ENCODE measurements at regions not wholly inside any gene's neighbourhood (a gene's known extent, or its start where the extent isn't known, plus 50 kb on each side); places are given as distances from the start of the nearest gene placed in this dataset.

GRCh38 chr1:102191723-102192122 is 195.0 kb upstream of the OLFM3 start:
- 24 to 37% (median 30%) methylated on average over 2 of the region's 2 CpGs for WGBS, 4 donors
- peak in 2 of 5 donors; percentile 8 to 25 for DNase-seq

GRCh38 chr1:102190429-102190828 is 193.7 kb upstream of the OLFM3 start:
- intact Hi-C loops (cut with DNase I), result loop anchor here (2.0 to 10.0 kb wide), 5 partner anchors 266 to 673 kb away; no protein-coding TSS in a partner anchor

More at GRCh38 chr1:102191723-102192122, 195.0 kb upstream of the OLFM3 start:
- Histone ChIP-seq H3K27ac (no peak overlapping the region), H3K4me1 (no peaks in the 10 kb centered on the region), H3K36me3 (no peaks in the 10 kb centered on the region), H3K9me3 (no peaks in the 10 kb centered on the region), H3K4me3 (no peak overlapping the region), H3K27me3 (no peaks in the 10 kb centered on the region)
- intact Hi-C loops (cut with DNase I), result loop anchor here (1.0 to 10.0 kb wide), 6 partner anchors 267 to 674 kb away; no protein-coding TSS in a partner anchor
- TF ChIP-seq CTCF (IDR thresholded peaks at IDR 0.05) (peak in 11 of 12 donors; percentile 5 to 57 (median 34)), POLR2A (IDR thresholded peaks at IDR 0.05) (no peak)
- ATAC-seq, result peak in 3 of 4 donors; percentile 67 to 85 (median 74)

GRCh38 chr1:102186536-102186935 is 189.8 kb upstream of the OLFM3 start:
- Histone ChIP-seq H3K27ac (no peak overlapping the region), H3K36me3 (no peaks in the 10 kb centered on the region), H3K27me3 (no peaks in the 10 kb centered on the region), H3K4me1 (no peaks in the 10 kb centered on the region), H3K4me3 (no peak overlapping the region), H3K9me3 (no peaks in the 10 kb centered on the region)
- TF ChIP-seq CTCF (IDR thresholded peaks at IDR 0.05), result no peak
- no peak for TF ChIP-seq POLR2A (IDR thresholded peaks at IDR 0.05)
- intact Hi-C loops (cut with DNase I), result no loop called here
- ATAC-seq, result no peak
- WGBS, 4 donors, result 51 to 63% (median 57%) methylated on average over 2 of the region's 2 CpGs
- no peak for DNase-seq

More at GRCh38 chr1:102190429-102190828, 193.7 kb upstream of the OLFM3 start:
- Histone ChIP-seq H3K36me3 (no peaks in the 10 kb centered on the region), H3K27me3 (no peaks in the 10 kb centered on the region), H3K9me3 (no peaks in the 10 kb centered on the region), H3K27ac (no peak overlapping the region), H3K4me1 (no peaks in the 10 kb centered on the region), H3K4me3 (no peak overlapping the region)
- ATAC-seq, result no peak
- 38 to 49% (median 40%) methylated on average over 1 of the region's 1 CpG for WGBS, 4 donors
- TF ChIP-seq POLR2A (IDR thresholded peaks at IDR 0.05), result no peak
- no peak for TF ChIP-seq CTCF (IDR thresholded peaks at IDR 0.05)
- no peak for DNase-seq

GRCh38 chr1:102185260-102185659 is 188.5 kb upstream of the OLFM3 start:
- Histone ChIP-seq H3K27me3 (no peaks in the 10 kb centered on the region), H3K36me3 (no peaks in the 10 kb centered on the region), H3K4me3 (no peak overlapping the region), H3K27ac (no peak overlapping the region), H3K4me1 (no peaks in the 10 kb centered on the region), H3K9me3 (no peaks in the 10 kb centered on the region)
- ATAC-seq (no peak), DNase-seq (no peak)
- 35 to 53% (median 42%) methylated on average over 1 of the region's 1 CpG for WGBS, 4 donors
- TF ChIP-seq POLR2A (IDR thresholded peaks at IDR 0.05) (no peak), CTCF (IDR thresholded peaks at IDR 0.05) (no peak)
- intact Hi-C loops (cut with DNase I), result no loop called here
